HG03196 (cell line): ENCODE measurements at regions not wholly inside any gene's neighbourhood (a gene's known extent, or its start where the extent isn't known, plus 50 kb on each side); places are given as distances from the start of the nearest gene placed in this dataset.
A peak's percentile ranks its signal among the peaks of the same experiment; 100 is the strongest.
"Not testable (repeated sequence)": the region's sequence is repeated elsewhere in the genome, so short reads cannot be mapped to it uniquely, and the experiment has no call there.

Experiments
- ATAC-seq: cut with Tn5 transposase; IDR thresholded peaks from one replicate; pipeline ENCODE4 v1.9.1; 2021; ENCODE audit not compliant: unreplicated experiment

GRCh38 chr12:54799966-54800365 is 54.4 kb upstream of the MUCL1 start:
- ATAC-seq, result not testable (repeated sequence)

- no peak for ATAC-seq
These were observed 55.7 kb upstream of the MUCL1 start for GRCh38 chr12:54798651-54799050.

- ATAC-seq, result no peak
These were observed 57.3 kb upstream of the MUCL1 start for GRCh38 chr12:54796991-54797390.

- ATAC-seq, result no peak
These were observed 58.7 kb upstream of the MUCL1 start for GRCh38 chr12:54795644-54796043.

GRCh38 chr12:54786081-54786480 is 68.2 kb upstream of the MUCL1 start:
- no peak for ATAC-seq

DNA sequence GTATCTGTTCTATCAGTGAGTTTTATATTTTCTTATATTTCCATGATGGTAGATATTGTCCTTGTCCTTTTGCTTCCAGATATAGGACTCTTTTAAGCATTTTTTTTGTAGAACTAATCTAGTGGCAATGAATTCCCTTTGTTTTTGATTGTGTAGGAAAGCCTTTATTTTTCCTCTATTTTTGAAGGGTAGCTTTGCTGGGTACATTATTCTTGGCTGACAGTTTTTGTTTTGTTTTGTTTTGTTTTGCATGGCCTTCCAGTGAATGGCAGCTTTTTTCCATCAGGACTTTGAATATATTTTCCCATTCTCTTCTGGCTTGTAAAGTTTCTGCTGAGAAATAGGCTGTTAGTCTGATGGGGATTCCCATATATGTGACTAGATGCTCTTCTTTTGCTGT is 70.2 kb upstream of the MUCL1 start:
- ATAC-seq, result no peak

GRCh38 chr12:54777031-54777430 is 77.3 kb upstream of the MUCL1 start:
- not testable (repeated sequence) for ATAC-seq

- ATAC-seq, result no peak
These were observed 80.7 kb upstream of the MUCL1 start for GRCh38 chr12:54773593-54773992.

GRCh38 chr12:54765652-54766051 is 88.7 kb upstream of the MUCL1 start:
- no peak for ATAC-seq

DNA sequence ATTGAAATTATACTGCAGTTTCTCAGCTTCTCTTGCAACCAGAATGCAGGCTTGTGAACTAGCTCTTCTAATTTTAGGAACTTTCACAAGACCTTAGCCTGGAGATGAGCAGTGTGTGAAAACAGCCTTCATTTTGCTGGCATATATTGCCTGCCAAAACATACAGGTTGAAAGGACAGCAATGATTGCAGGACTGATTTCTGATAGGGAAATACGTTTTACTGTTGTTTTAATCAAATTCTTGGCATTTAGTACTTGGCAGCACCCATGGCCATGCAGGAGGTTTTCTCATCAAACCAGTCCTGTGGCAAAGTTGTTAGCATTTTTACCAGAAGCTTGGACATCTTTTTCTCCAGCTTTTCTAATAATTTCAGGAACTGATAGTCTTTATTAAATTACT is 91.9 kb upstream of the MUCL1 start:
- ATAC-seq, result no peak

DNA sequence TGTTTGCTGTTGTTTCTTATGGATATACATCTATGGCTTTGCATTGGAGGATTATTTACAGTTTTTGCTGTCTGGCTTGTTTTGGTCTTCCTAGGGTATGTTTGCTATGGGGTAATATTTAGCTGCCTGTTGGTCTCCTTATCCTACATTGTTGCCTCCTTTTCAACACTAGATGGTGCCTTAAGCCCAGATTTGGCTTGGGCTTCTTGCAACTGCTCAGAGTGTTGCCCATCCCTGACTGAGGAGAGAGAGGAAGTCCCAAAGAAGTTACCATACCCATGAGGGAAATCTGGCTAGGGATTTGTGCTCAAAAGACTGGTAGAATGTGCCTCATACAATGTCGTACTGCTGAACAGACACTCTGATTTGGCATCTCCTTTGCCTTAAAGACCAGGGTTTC is 94.6 kb upstream of the MUCL1 start:
- ATAC-seq, result no peak

GRCh38 chr12:54751493-54751892 is 102.8 kb upstream of the MUCL1 start:
- no peak for ATAC-seq

DNA sequence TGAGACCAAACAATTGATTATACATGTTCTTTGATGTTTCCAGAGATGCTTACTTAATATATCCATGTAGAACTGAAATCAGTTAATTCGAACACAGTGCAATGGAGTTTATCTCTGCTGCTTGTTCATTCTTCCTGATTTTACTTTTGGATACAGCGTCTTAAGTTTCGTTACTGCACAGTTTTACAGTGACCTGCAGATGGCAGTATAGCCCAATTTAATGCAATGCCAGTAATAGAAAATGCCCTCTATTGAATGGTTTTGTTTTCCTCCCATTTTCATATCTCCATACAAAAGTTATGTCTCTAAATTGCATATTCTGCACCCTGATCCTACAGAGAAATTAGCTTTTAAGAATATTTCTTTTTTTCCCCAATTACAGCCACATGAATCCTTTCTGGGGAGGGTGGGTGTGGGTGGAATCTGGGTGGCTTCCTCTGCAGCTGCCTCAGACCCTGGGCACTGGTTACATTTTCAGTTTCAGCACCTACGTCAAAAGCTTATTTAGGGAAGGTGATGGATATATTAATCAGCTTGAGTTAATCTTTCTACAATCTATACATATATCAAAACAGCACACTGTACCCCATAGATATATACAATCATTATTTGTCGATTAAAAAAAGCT is 101.1 kb upstream of the DCD start:
- peak; percentile 61 for ATAC-seq

DNA sequence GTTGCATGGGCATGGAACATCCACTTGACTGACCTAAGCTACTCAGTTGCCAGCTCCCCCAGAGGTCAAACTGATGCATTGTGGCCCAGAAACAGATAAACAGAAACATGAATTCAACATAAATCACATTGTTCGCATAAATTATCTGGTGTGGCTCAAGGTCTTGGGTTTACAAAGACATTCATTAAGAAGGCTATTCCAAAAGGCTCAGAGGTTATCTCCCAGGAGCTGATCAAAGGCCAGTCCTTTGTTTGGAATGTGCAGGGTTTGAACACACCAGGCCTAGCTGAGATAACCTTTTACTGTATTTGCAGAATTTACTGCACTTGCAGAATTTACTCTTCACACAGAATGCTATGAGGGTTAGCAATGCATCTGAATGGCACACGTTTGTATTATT is 96.4 kb upstream of the DCD start:
- no peak for ATAC-seq

GRCh38 chr12:54740882-54741281 is 92.7 kb upstream of the DCD start:
- no peak for ATAC-seq

DNA sequence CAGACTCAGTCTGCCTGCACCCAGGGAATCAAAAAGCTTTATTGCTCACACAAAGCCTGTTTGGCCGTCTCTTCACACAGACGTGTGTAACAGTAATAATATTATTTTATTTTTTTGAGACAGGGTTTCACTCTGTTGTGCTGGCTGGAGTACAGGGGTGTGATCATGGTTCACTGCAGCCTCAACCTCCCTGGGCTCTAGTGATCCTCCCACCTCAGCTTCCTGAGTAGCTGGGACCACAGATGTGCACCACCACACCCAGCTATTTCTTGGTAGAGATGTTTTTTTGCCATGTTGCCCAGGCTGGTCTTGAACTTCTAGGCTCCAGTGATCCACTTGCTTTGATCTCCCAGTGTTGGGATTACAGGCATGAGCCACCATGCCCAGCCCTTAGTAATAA is 88.4 kb upstream of the DCD start:
- no peak for ATAC-seq

DNA sequence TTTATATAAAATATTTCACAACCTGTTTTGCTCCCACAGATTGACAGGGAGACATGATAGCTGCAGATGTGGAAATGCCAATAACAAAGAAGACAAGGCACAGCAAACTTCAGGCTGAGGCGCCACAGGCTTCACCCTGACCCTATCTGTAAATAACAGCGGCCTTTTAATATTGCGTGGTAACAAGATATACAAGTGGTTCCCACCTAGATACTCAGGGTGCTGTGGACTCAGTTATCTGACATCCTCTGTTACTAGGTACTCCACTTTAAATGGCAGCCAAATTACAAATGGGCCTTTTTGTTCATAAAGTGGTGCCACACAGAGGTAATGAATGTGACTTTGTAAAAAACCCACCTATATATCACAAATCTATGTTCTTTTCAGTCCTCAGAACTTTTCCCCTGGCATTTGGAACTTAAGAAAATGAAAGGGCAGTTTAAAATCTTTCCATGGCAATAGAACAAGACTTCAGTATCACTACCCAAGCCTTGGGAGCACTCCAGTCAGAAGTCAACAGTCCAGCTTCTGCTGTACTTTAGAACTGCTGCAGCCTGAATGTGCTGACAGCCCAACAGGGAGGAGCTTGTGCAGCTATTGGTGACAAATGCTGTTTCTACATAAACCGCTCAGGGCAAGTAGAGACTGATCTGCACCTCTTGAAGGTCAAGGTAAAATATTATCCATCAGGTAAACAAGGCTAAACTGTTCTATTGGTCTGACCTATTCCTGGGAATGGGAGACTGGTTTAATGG is 86.2 kb upstream of the DCD start:
- no peak for ATAC-seq

GRCh38 chr12:54725233-54725843 is 77.2 kb upstream of the DCD start:
- ATAC-seq, result no peak

DNA sequence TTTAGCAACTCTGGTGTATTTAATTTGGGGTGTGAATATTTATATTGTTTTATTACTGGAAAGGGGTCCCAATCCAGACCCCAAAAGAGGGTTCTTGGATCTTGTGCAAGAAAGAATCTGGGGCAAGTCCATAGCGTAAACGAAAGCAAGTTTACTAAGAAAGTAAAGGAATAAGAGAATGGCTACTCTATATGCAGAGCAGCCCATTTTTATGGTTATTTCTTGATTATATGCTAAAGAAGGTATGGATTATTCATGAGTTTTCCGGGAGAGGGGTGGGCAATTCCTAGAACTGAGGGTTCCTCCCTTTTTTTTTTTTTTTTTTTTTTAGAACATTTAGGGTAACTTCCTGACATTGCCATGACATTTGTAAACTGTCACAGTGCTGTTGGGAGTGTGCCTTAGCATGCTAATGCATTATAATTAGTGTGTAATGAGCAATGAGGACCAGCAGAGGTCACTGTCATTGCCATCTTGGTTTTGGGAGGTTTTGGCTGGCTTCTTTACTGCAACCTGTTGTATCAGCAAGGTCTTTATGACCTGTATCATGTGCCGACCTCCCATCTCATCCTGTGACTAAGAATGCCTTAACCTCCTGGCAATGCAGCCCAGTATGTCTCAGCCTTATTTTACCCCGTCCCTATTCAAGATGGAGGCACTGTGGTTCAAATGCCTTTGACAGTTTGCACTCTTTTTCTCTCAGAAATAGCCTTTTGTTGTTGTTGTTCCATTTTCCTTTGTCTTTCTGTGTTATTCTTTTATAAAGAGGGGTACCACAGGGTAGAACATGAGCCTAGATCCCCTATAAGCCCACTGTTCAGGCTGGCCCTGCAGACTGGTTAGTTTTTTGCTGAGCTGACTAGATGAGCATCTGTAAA is 75.5 kb upstream of the DCD start:
- ATAC-seq, result peak; percentile 51

DNA sequence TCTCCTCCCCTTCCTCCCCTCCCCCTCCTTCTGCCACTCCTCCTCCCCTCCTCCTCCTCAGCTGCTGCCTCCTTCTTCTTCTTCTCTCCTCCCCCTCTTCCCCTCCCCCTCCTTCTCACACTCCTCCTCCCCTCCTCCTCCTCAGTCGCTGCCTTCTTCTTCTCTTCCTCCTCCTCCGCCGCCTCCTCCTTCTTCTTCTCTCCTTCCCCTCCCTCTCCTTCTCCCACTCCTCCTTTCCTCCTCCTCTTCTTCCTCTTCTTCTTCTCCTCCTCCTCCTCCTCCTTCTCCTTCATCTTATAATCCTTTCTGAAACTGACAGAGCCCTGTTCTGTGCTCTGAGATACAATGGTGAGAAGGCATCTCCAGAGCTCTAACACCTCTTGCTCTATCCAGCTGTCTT is 73.1 kb upstream of the DCD start:
- ATAC-seq, result no peak

GRCh38 chr12:54719691-54720090 is 71.5 kb upstream of the DCD start:
- ATAC-seq, result no peak
